ENCODE measurements at regions not wholly inside any gene's neighbourhood (a gene's known extent, or its start where the extent isn't known, plus 50 kb on each side); places are given as distances from the start of the nearest gene placed in this dataset.

GRCh38 chr6:44058617-44059358 lies 68.5 kb downstream of the MRPL14 start:
- TF ChIP-seq POLR2A (IDR thresholded peaks at IDR 0.05) (peak; percentile 48 to 70), CTCF (IDR thresholded peaks at IDR 0.05 in 4 of 5, conservative IDR thresholded peaks at IDR 0.05 in 1 of 5) (no peak)
